Trophoblast cell (in vitro differentiated cells and primary cell): ENCODE measurements at regions not wholly inside any gene's neighbourhood (a gene's known extent, or its start where the extent isn't known, plus 50 kb on each side); places are given as distances from the start of the nearest gene placed in this dataset.
"Not testable (repeated sequence)": the region's sequence is repeated elsewhere in the genome, so short reads cannot be mapped to it uniquely, and the experiment has no call there.

Experiments
- DNase-seq, 2 donors: peaks; one replicate each; pipeline ENCODE4 v3.0.0-alpha.2; 2016
- H2AFZ ChIP-seq: 2 replicates; pipeline ENCODE4 v1.6.1; 2013; ENCODE audit warnings: low read length, moderate library complexity, mild to moderate bottlenecking; ENCODE audit not compliant: insufficient read depth, poor library complexity
- H2AK5ac ChIP-seq: 2 replicates; pipeline ENCODE4 v1.6.1; 2013; ENCODE audit warnings: mild to moderate bottlenecking, low read length
- H2BK120ac ChIP-seq: 2 replicates; pipeline ENCODE4 v1.6.1; 2013; ENCODE audit warnings: low read length, mild to moderate bottlenecking, moderate library complexity; ENCODE audit not compliant: insufficient read depth, poor library complexity
- H2BK12ac ChIP-seq: 2 replicates; pipeline ENCODE4 v1.6.1; 2013; ENCODE audit warnings: mild to moderate bottlenecking, low read length, moderate library complexity
- H2BK5ac ChIP-seq: 2 replicates; pipeline ENCODE4 v1.6.1; 2013; ENCODE audit warnings: low read length, low read depth, moderate library complexity, mild to moderate bottlenecking; ENCODE audit not compliant: poor library complexity
- H3K14ac ChIP-seq: 2 replicates; pipeline ENCODE4 v1.6.1; 2013; ENCODE audit warnings: mild to moderate bottlenecking, low read length
- H3K18ac ChIP-seq: 2 replicates; pipeline ENCODE4 v1.6.1; 2013; ENCODE audit warnings: mild to moderate bottlenecking, low read length
- H3K23ac ChIP-seq: 2 replicates; pipeline ENCODE4 v1.6.1; 2013; ENCODE audit warnings: low read length
- H3K27ac ChIP-seq: 2 replicates; pipeline ENCODE4 v1.5.1; 2013; ENCODE audit warnings: low read depth, mild to moderate bottlenecking, inconsistent platforms, low read length, moderate library complexity
- H3K27me3 ChIP-seq: 2 replicates; pipeline ENCODE4 v1.6.1; 2013; ENCODE audit warnings: inconsistent platforms, mild to moderate bottlenecking, low read length, moderate library complexity; ENCODE audit not compliant: insufficient read depth
- H3K36me3 ChIP-seq, 2 experiments: 1 replicate in 1 of 2; 2 replicates in 1 of 2; pipeline ENCODE4 v1.6.1; 2013; ENCODE audit warnings: low read length in 2 of 2, mild to moderate bottlenecking in 2 of 2, moderate library complexity in 1 of 2; ENCODE audit not compliant: insufficient read depth in 2 of 2, control insufficient read depth in 1 of 2
- H3K4ac ChIP-seq: 2 replicates; pipeline ENCODE4 v1.6.1; 2013; ENCODE audit warnings: low read depth, mild to moderate bottlenecking, low read length, moderate library complexity
- H3K4me1 ChIP-seq, 2 experiments: 1 replicate in 1 of 2; 2 replicates in 1 of 2; pipeline ENCODE4 v1.6.1; 2013; ENCODE audit warnings: low read length in 2 of 2, mild to moderate bottlenecking in 2 of 2, moderate library complexity in 1 of 2; ENCODE audit not compliant: insufficient read depth in 2 of 2, control insufficient read depth in 1 of 2
- H3K4me2 ChIP-seq: 2 replicates; pipeline ENCODE4 v1.6.1; 2013; ENCODE audit warnings: inconsistent platforms, mild to moderate bottlenecking, low read length, moderate library complexity
- H3K4me3 ChIP-seq: 2 replicates; pipeline ENCODE4 v1.5.1; 2013; ENCODE audit warnings: mild to moderate bottlenecking, low read depth, low read length, inconsistent platforms
- H3K79me1 ChIP-seq: one replicate; pipeline ENCODE4 v1.6.1; 2013; ENCODE audit warnings: low read length
- H3K79me2 ChIP-seq: 2 replicates; pipeline ENCODE4 v1.6.1; 2013; ENCODE audit warnings: low read length, mild to moderate bottlenecking; ENCODE audit not compliant: control insufficient read depth, insufficient read depth, poor library complexity
- H3K9ac ChIP-seq: 2 replicates; pipeline ENCODE4 v1.6.1; 2013; ENCODE audit warnings: mild to moderate bottlenecking, low read length
- H3K9me3 ChIP-seq: 2 replicates; pipeline ENCODE4 v1.6.1; 2013; ENCODE audit warnings: low read depth, mild to moderate bottlenecking, control low read depth, inconsistent platforms, low read length; ENCODE audit not compliant: insufficient read depth
- H4K12ac ChIP-seq: 2 replicates; pipeline ENCODE4 v1.6.1; 2013; ENCODE audit warnings: low read depth, mild to moderate bottlenecking, low read length, moderate library complexity
- H4K8ac ChIP-seq: 2 replicates; pipeline ENCODE4 v1.6.1; 2013; ENCODE audit warnings: low read depth, mild to moderate bottlenecking, low read length, moderate library complexity
- H4K91ac ChIP-seq: one replicate; pipeline ENCODE4 v1.6.1; 2013; ENCODE audit warnings: low read depth, mild to moderate bottlenecking, low read length, moderate library complexity
- WGBS: extraction: QIAGEN DNeasy Blood & Tissue Kit; methylation state at CpG from one replicate; pipeline ENCODE4 v1.1.7; 2013; ENCODE audit warnings: missing lambda C conversion rate; ENCODE audit not compliant: insufficient read length, insufficient coverage; ENCODE audit errors: extremely low coverage; 5-methylcytosine and 5-hydroxymethylcytosine counted together

- Histone ChIP-seq H3K36me3 (no peaks in the 10 kb centered on the region), H2BK12ac (no peak overlapping the region), H3K14ac (no peak overlapping the region), H3K23ac (no peak overlapping the region), H2BK120ac (no peak overlapping the region), H3K4me2 (no peak overlapping the region), H3K27ac (no peak overlapping the region), H3K4me3 (no peak overlapping the region), H3K9ac (no peak overlapping the region), H4K12ac (no peak overlapping the region), H3K9me3 (no peaks in the 10 kb centered on the region), H3K4me1 (no peaks in the 10 kb centered on the region), H3K4ac (no peak overlapping the region), H3K79me1 (no peaks in the 10 kb centered on the region), H4K8ac (no peak overlapping the region), H2AK5ac (no peak overlapping the region), H2AFZ (no peak overlapping the region), H3K79me2 (no peaks in the 10 kb centered on the region), H3K27me3 (no peaks in the 10 kb centered on the region), H4K91ac (no peak overlapping the region), H3K18ac (no peak overlapping the region), H2BK5ac (no peak overlapping the region)
- WGBS = no CpG with 5 or more reads among the region's 1 CpG
- DNase-seq = no peak
Measured at GRCh38 chrX:67435536-67435935, 108.3 kb upstream of the AR start.

- no peak overlapping the region for H2BK120ac ChIP-seq
- no peak overlapping the region for H3K23ac ChIP-seq
- no peaks in the 10 kb centered on the region for H3K27me3 ChIP-seq
- no peaks in the 10 kb centered on the region for H3K4me1 ChIP-seq
- H3K4me3 ChIP-seq = no peak overlapping the region
- no peak overlapping the region for H4K8ac ChIP-seq
- no peak overlapping the region for H2AFZ ChIP-seq
- H3K9me3 ChIP-seq = no peaks in the 10 kb centered on the region
- no peak overlapping the region for H2BK12ac ChIP-seq
- no peak overlapping the region for H2BK5ac ChIP-seq
- no peaks in the 10 kb centered on the region for H3K36me3 ChIP-seq
- H4K12ac ChIP-seq = no peak overlapping the region
- no peaks in the 10 kb centered on the region for H3K79me1 ChIP-seq
- no peak overlapping the region for H3K4me2 ChIP-seq
- no peak overlapping the region for H3K27ac ChIP-seq
- H3K14ac ChIP-seq = no peak overlapping the region
- no peak overlapping the region for H3K18ac ChIP-seq
- no peak overlapping the region for H4K91ac ChIP-seq
- no peaks in the 10 kb centered on the region for H3K79me2 ChIP-seq
- H2AK5ac ChIP-seq = no peak overlapping the region
- H3K9ac ChIP-seq = no peak overlapping the region
- H3K4ac ChIP-seq = no peak overlapping the region
- no peak for DNase-seq
Measured at GRCh38 chrX:67436867-67437266, 107.0 kb upstream of the AR start.

- Histone ChIP-seq H3K18ac (no peak overlapping the region), H3K4ac (no peak overlapping the region), H3K4me1 (no peaks in the 10 kb centered on the region), H4K12ac (no peak overlapping the region), H4K8ac (no peak overlapping the region), H3K4me2 (no peak overlapping the region), H3K23ac (no peak overlapping the region), H3K9ac (no peak overlapping the region), H3K14ac (no peak overlapping the region), H3K4me3 (no peak overlapping the region), H2BK120ac (no peak overlapping the region), H4K91ac (no peak overlapping the region), H2BK12ac (no peak overlapping the region), H3K27me3 (no peaks in the 10 kb centered on the region), H2AFZ (no peak overlapping the region), H3K9me3 (no peaks in the 10 kb centered on the region), H3K79me1 (no peaks in the 10 kb centered on the region), H3K79me2 (no peaks in the 10 kb centered on the region), H3K36me3 (no peaks in the 10 kb centered on the region), H2AK5ac (no peak overlapping the region), H2BK5ac (no peak overlapping the region), H3K27ac (no peak overlapping the region)
- no CpG with 5 or more reads among the region's 3 CpGs for whole genome bisulfite sequencing
- no peak for DNase-seq
Measured at GRCh38 chrX:67437821-67438220, 106.0 kb upstream of the AR start.

- not testable (repeated sequence) for H2BK5ac ChIP-seq, H3K4me3 ChIP-seq, H3K36me3 ChIP-seq, H3K79me2 ChIP-seq, H2AK5ac ChIP-seq, H3K14ac ChIP-seq, H3K9me3 ChIP-seq, H3K27me3 ChIP-seq, H3K18ac ChIP-seq, H3K27ac ChIP-seq, H3K4ac ChIP-seq, H3K79me1 ChIP-seq, DNase-seq, H3K4me2 ChIP-seq, H2AFZ ChIP-seq, H3K9ac ChIP-seq, H4K8ac ChIP-seq, H2BK12ac ChIP-seq, H3K4me1 ChIP-seq, H4K91ac ChIP-seq, H3K23ac ChIP-seq, H2BK120ac ChIP-seq, H4K12ac ChIP-seq
- no CpG with 5 or more reads among the region's 3 CpGs for WGBS
Measured at GRCh38 chrX:67475259-67475658, 68.6 kb upstream of the AR start.

GRCh38 chrX:67480789-67481188 lies 63.0 kb upstream of the AR start:
- Histone ChIP-seq H3K14ac (no peak overlapping the region), H3K4me2 (no peak overlapping the region), H3K18ac (no peak overlapping the region), H3K9me3 (no peaks in the 10 kb centered on the region), H4K91ac (no peak overlapping the region), H2AFZ (no peak overlapping the region), H2BK120ac (no peak overlapping the region), H4K8ac (no peak overlapping the region), H2BK5ac (no peak overlapping the region), H3K27ac (no peak overlapping the region), H3K9ac (no peak overlapping the region), H3K23ac (no peak overlapping the region), H2BK12ac (no peak overlapping the region), H3K4ac (no peak overlapping the region), H3K4me1 (no peaks in the 10 kb centered on the region), H4K12ac (no peak overlapping the region), H3K36me3 (no peaks in the 10 kb centered on the region), H2AK5ac (no peak overlapping the region), H3K4me3 (no peak overlapping the region), H3K27me3 (no peaks in the 10 kb centered on the region), H3K79me1 (no peaks in the 10 kb centered on the region), H3K79me2 (no peaks in the 10 kb centered on the region)
- DNase-seq = no peak
- no CpG with 5 or more reads among the region's 3 CpGs for WGBS
